ENCODE measurements at regions not wholly inside any gene's neighbourhood (a gene's known extent, or its start where the extent isn't known, plus 50 kb on each side); places are given as distances from the start of the nearest gene placed in this dataset.

DNA sequence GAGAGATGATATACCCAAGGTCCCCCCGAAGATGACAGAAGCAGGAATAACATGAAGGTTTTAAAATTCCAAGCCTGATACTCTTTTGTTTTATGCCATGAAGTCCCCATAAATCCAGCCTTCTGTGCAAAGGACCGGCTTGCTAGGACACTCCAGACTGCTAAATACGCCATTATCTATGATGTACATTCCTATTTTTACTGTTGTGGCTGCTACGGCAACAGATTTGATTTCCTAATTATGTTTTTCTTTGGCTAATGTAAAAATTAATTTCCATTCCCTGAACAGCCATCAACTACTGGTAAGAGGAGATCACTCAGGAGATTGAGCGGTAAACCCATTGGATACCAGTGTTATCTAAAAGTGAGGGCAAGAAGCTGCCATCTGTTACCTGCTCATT, 1090.8 kb downstream of the TYW1 start:
- no peak for TF ChIP-seq CTCF (IDR thresholded peaks at IDR 0.05)
- TF ChIP-seq POLR2AphosphoS5 (IDR thresholded peaks at IDR 0.05): no peak

Measured in esophagus muscularis mucosa (tissue), 3 donors.